Activated naive CD8-positive, alpha-beta T cell treated with anti-CD3 and anti-CD28 coated beads, Interleukin-2, amount 50 U/mL, for 24 hours (primary cell): ENCODE measurements at regions not wholly inside any gene's neighbourhood (a gene's known extent, or its start where the extent isn't known, plus 50 kb on each side); places are given as distances from the start of the nearest gene placed in this dataset.

Source experiments
- ATAC-seq: fragments of 150-1000 bp; cut with Tn5 transposase; one replicate; pipeline ENCODE4 v1.10.0; 2021
- DNase-seq: peaks from one replicate; pipeline ENCODE4 v3.0.0; 2021
- H3K27ac Mint-ChIP-seq: one replicate; pipeline ENCODE4 v1.8.0; 2021; ENCODE audit warnings: mild to moderate bottlenecking, mixed read lengths
- H3K27me3 Mint-ChIP-seq: one replicate; pipeline ENCODE4 v1.8.0; 2021; ENCODE audit warnings: mixed read lengths
- H3K36me3 Mint-ChIP-seq: one replicate; pipeline ENCODE4 v1.8.0; 2021; ENCODE audit warnings: low read depth, mixed read lengths
- H3K4me1 Mint-ChIP-seq: one replicate; pipeline ENCODE4 v1.8.0; 2021; ENCODE audit warnings: mixed read lengths
- H3K4me3 Mint-ChIP-seq: one replicate; pipeline ENCODE4 v1.8.0; 2021; ENCODE audit warnings: mild to moderate bottlenecking, moderate library complexity, mixed read lengths
- H3K9me3 Mint-ChIP-seq: one replicate; pipeline ENCODE4 v1.8.0; 2021; ENCODE audit warnings: mixed read lengths

GRCh38 chr4:100970414-100970813 is 376.9 kb downstream of the PPP3CA start:
- DNase-seq: no peak
- Mint-ChIP-seq H3K4me3 (no peak overlapping the region), H3K36me3 (no peaks in the 10 kb centered on the region), H3K9me3 (no peaks in the 10 kb centered on the region), H3K27me3 (peaks cover 5% of the 10 kb centered on the region), H3K27ac (no peak overlapping the region), H3K4me1 (no peaks in the 10 kb centered on the region)
- ATAC-seq: no peak

- Mint-ChIP-seq H3K9me3 (no peaks in the 10 kb centered on the region), H3K4me1 (no peaks in the 10 kb centered on the region), H3K27ac (no peak overlapping the region), H3K27me3 (peaks cover 5% of the 10 kb centered on the region), H3K36me3 (no peaks in the 10 kb centered on the region), H3K4me3 (no peak overlapping the region)
- ATAC-seq (no peak), DNase-seq (no peak)
These were observed 377.4 kb downstream of the PPP3CA start for GRCh38 chr4:100969925-100970324.

- no peak overlapping the region for H3K27ac Mint-ChIP-seq
- H3K4me3 Mint-ChIP-seq: no peak overlapping the region
- peaks cover 5% of the 10 kb centered on the region for H3K27me3 Mint-ChIP-seq
- ATAC-seq (no peak), DNase-seq (no peak)
- no peaks in the 10 kb centered on the region for H3K4me1 Mint-ChIP-seq
- no peaks in the 10 kb centered on the region for H3K9me3 Mint-ChIP-seq
- H3K36me3 Mint-ChIP-seq: no peaks in the 10 kb centered on the region
These were observed 379.3 kb downstream of the PPP3CA start for GRCh38 chr4:100968046-100968445.

GRCh38 chr4:100963627-100964026 is 383.7 kb downstream of the PPP3CA start:
- Mint-ChIP-seq H3K4me1 (peaks cover 2% of the 10 kb centered on the region), H3K9me3 (no peaks in the 10 kb centered on the region), H3K27me3 (peaks cover 3% of the 10 kb centered on the region), H3K27ac (no peak overlapping the region), H3K36me3 (no peaks in the 10 kb centered on the region), H3K4me3 (no peak overlapping the region)
- ATAC-seq (no peak), DNase-seq (no peak)

- no peak for DNase-seq
- peaks cover 3% of the 10 kb centered on the region for H3K27me3 Mint-ChIP-seq
- no peak overlapping the region for H3K27ac Mint-ChIP-seq
- H3K9me3 Mint-ChIP-seq: no peaks in the 10 kb centered on the region
- no peak overlapping the region for H3K4me3 Mint-ChIP-seq
- H3K36me3 Mint-ChIP-seq: no peaks in the 10 kb centered on the region
- ATAC-seq: peak; percentile 75
- peaks cover 2% of the 10 kb centered on the region for H3K4me1 Mint-ChIP-seq
These were observed 384.6 kb downstream of the PPP3CA start for GRCh38 chr4:100962698-100963097.

GRCh38 chr4:100960232-100960631 is 387.1 kb downstream of the PPP3CA start:
- no peak overlapping the region for H3K4me3 Mint-ChIP-seq
- no peak for ATAC-seq
- no peaks in the 10 kb centered on the region for H3K36me3 Mint-ChIP-seq
- no peaks in the 10 kb centered on the region for H3K27me3 Mint-ChIP-seq
- no peaks in the 10 kb centered on the region for H3K9me3 Mint-ChIP-seq
- H3K27ac Mint-ChIP-seq: no peak overlapping the region
- H3K4me1 Mint-ChIP-seq: peaks cover 2% of the 10 kb centered on the region
- DNase-seq: no peak

- Mint-ChIP-seq H3K9me3 (no peaks in the 10 kb centered on the region), H3K4me3 (no peak overlapping the region), H3K27ac (no peak overlapping the region), H3K36me3 (no peaks in the 10 kb centered on the region), H3K27me3 (peaks cover 9% of the 10 kb centered on the region), H3K4me1 (peaks cover 4% of the 10 kb centered on the region)
- ATAC-seq (no peak), DNase-seq (no peak)
These were observed 393.3 kb downstream of the PPP3CA start for GRCh38 chr4:100954046-100954445.

GRCh38 chr4:100953616-100954015 is 393.7 kb downstream of the PPP3CA start:
- Mint-ChIP-seq H3K36me3 (no peaks in the 10 kb centered on the region), H3K9me3 (no peaks in the 10 kb centered on the region), H3K27me3 (peaks cover 9% of the 10 kb centered on the region), H3K27ac (no peak overlapping the region), H3K4me1 (peaks cover 4% of the 10 kb centered on the region), H3K4me3 (no peak overlapping the region)
- DNase-seq: no peak
- no peak for ATAC-seq

GRCh38 chr4:100952590-100952989 is 394.7 kb downstream of the PPP3CA start:
- peak; percentile 40 for ATAC-seq
- no peak overlapping the region for H3K4me3 Mint-ChIP-seq
- no peak for DNase-seq
- H3K27me3 Mint-ChIP-seq: peaks cover 9% of the 10 kb centered on the region
- H3K9me3 Mint-ChIP-seq: no peaks in the 10 kb centered on the region
- H3K36me3 Mint-ChIP-seq: no peaks in the 10 kb centered on the region
- no peak overlapping the region for H3K27ac Mint-ChIP-seq
- H3K4me1 Mint-ChIP-seq: peaks cover 4% of the 10 kb centered on the region

GRCh38 chr4:100949350-100949935 is 397.9 kb downstream of the PPP3CA start:
- ATAC-seq (no peak), DNase-seq (no peak)
- no peaks in the 10 kb centered on the region for H3K36me3 Mint-ChIP-seq
- peaks cover 4% of the 10 kb centered on the region for H3K4me1 Mint-ChIP-seq
- H3K27me3 Mint-ChIP-seq: peaks cover 18% of the 10 kb centered on the region
- H3K27ac Mint-ChIP-seq: no peak overlapping the region
- no peak overlapping the region for H3K4me3 Mint-ChIP-seq
- no peaks in the 10 kb centered on the region for H3K9me3 Mint-ChIP-seq

GRCh38 chr4:100948911-100949310 is 398.4 kb downstream of the PPP3CA start:
- Mint-ChIP-seq H3K4me3 (no peak overlapping the region), H3K9me3 (no peaks in the 10 kb centered on the region), H3K27ac (no peak overlapping the region), H3K27me3 (peaks cover 18% of the 10 kb centered on the region), H3K36me3 (no peaks in the 10 kb centered on the region), H3K4me1 (peaks cover 4% of the 10 kb centered on the region)
- no peak for ATAC-seq
- DNase-seq: no peak

GRCh38 chr4:100945789-100946188 is 401.5 kb downstream of the PPP3CA start:
- no peaks in the 10 kb centered on the region for H3K4me1 Mint-ChIP-seq
- H3K4me3 Mint-ChIP-seq: no peak overlapping the region
- H3K27me3 Mint-ChIP-seq: peaks cover 22% of the 10 kb centered on the region
- ATAC-seq: no peak
- H3K9me3 Mint-ChIP-seq: peaks cover 4% of the 10 kb centered on the region
- no peaks in the 10 kb centered on the region for H3K36me3 Mint-ChIP-seq
- H3K27ac Mint-ChIP-seq: no peak overlapping the region
- no peak for DNase-seq

GRCh38 chr4:100938698-100939097 is 408.6 kb downstream of the PPP3CA start:
- ATAC-seq: no peak
- Mint-ChIP-seq H3K27ac (no peak overlapping the region), H3K27me3 (peaks cover 11% of the 10 kb centered on the region), H3K4me3 (no peak overlapping the region), H3K9me3 (peaks cover 4% of the 10 kb centered on the region), H3K4me1 (no peaks in the 10 kb centered on the region), H3K36me3 (no peaks in the 10 kb centered on the region)
- no peak for DNase-seq

GRCh38 chr4:100936661-100937375 is 410.5 kb downstream of the PPP3CA start:
- Mint-ChIP-seq H3K27ac (no peak overlapping the region), H3K4me3 (no peak overlapping the region), H3K27me3 (peaks cover 7% of the 10 kb centered on the region), H3K9me3 (no peaks in the 10 kb centered on the region), H3K4me1 (peaks cover 6% of the 10 kb centered on the region), H3K36me3 (no peaks in the 10 kb centered on the region)
- DNase-seq (no peak), ATAC-seq (no peak)

GRCh38 chr4:100935090-100935489 is 412.2 kb downstream of the PPP3CA start:
- peaks cover 6% of the 10 kb centered on the region for H3K4me1 Mint-ChIP-seq
- no peaks in the 10 kb centered on the region for H3K36me3 Mint-ChIP-seq
- no peak for DNase-seq
- H3K4me3 Mint-ChIP-seq: no peak overlapping the region
- H3K9me3 Mint-ChIP-seq: no peaks in the 10 kb centered on the region
- no peak overlapping the region for H3K27ac Mint-ChIP-seq
- ATAC-seq: no peak
- H3K27me3 Mint-ChIP-seq: peaks cover 7% of the 10 kb centered on the region
